ENCODE measurements at regions not wholly inside any gene's neighbourhood (a gene's known extent, or its start where the extent isn't known, plus 50 kb on each side); places are given as distances from the start of the nearest gene placed in this dataset.
"Not testable (repeated sequence)": the region's sequence is repeated elsewhere in the genome, so short reads cannot be mapped to it uniquely, and the experiment has no call there.

- not testable (repeated sequence) for DNase-seq
Observed at GRCh38 chr2:132220589-132220988, 58.8 kb upstream of the ANKRD30BL start.

GRCh38 chr2:132221886-132222285, 60.1 kb upstream of the ANKRD30BL start:
- DNase-seq = not testable (repeated sequence)

- DNase-seq = no peak
Observed at GRCh38 chr2:132252191-132252893, 90.6 kb upstream of the ANKRD30BL start.

- no peak for DNase-seq
Observed at GRCh38 chr2:132252894-132253264, 91.1 kb upstream of the ANKRD30BL start.

- DNase-seq = no peak
Observed at GRCh38 chr2:132253496-132254305, 91.9 kb upstream of the ANKRD30BL start.

GRCh38 chr2:132254306-132254919, 92.7 kb upstream of the ANKRD30BL start:
- not testable (repeated sequence) for DNase-seq

- no peak for DNase-seq
Observed at GRCh38 chr2:132255714-132256113, 94.0 kb upstream of the ANKRD30BL start.

- DNase-seq = no peak
Observed at GRCh38 chr2:132256251-132256902, 94.6 kb upstream of the ANKRD30BL start.

GRCh38 chr2:132256903-132257300, 95.2 kb upstream of the ANKRD30BL start:
- DNase-seq = not testable (repeated sequence)

GRCh38 chr2:132257301-132258171, 95.8 kb upstream of the ANKRD30BL start:
- DNase-seq = not testable (repeated sequence)

GRCh38 chr2:132259276-132259675, 97.5 kb upstream of the ANKRD30BL start:
- DNase-seq = not testable (repeated sequence)

- DNase-seq = not testable (repeated sequence)
Observed at GRCh38 chr2:132265595-132265994, 103.8 kb upstream of the ANKRD30BL start.

- no peak for DNase-seq
Observed at GRCh38 chr2:132267105-132267497, 105.3 kb upstream of the ANKRD30BL start.

GRCh38 chr2:132267498-132268283, 105.9 kb upstream of the ANKRD30BL start:
- not testable (repeated sequence) for DNase-seq

GRCh38 chr2:132268284-132268976, 106.7 kb upstream of the ANKRD30BL start:
- DNase-seq = not testable (repeated sequence)

- no peak for DNase-seq
Observed at GRCh38 chr2:132268977-132269523, 107.3 kb upstream of the ANKRD30BL start.

- no peak for DNase-seq
Observed at GRCh38 chr2:132270255-132270654, 108.5 kb upstream of the ANKRD30BL start.

GRCh38 chr2:132270981-132271546, 109.3 kb upstream of the ANKRD30BL start:
- DNase-seq = no peak

GRCh38 chr2:132271794-132272193, 110.0 kb upstream of the ANKRD30BL start:
- not testable (repeated sequence) for DNase-seq

- no peak for DNase-seq
Observed at GRCh38 chr2:132272713-132273112, 111.0 kb upstream of the ANKRD30BL start.

All from NCI-H1092 treated with DMSO at 0.1 percent for 48 hours (cell line).